ENCODE measurements at regions not wholly inside any gene's neighbourhood (a gene's known extent, or its start where the extent isn't known, plus 50 kb on each side); places are given as distances from the start of the nearest gene placed in this dataset.
A peak's percentile ranks its signal among the peaks of the same experiment; 100 is the strongest.
"Not testable (repeated sequence)": the region's sequence is repeated elsewhere in the genome, so short reads cannot be mapped to it uniquely, and the experiment has no call there.

- no peak for DNase-seq
Observed at GRCh38 chr10:125554016-125554703, 128.8 kb downstream of the TEX36 start.

- no peak for DNase-seq
Observed at GRCh38 chr10:125553091-125553490, 129.9 kb downstream of the TEX36 start.

DNA sequence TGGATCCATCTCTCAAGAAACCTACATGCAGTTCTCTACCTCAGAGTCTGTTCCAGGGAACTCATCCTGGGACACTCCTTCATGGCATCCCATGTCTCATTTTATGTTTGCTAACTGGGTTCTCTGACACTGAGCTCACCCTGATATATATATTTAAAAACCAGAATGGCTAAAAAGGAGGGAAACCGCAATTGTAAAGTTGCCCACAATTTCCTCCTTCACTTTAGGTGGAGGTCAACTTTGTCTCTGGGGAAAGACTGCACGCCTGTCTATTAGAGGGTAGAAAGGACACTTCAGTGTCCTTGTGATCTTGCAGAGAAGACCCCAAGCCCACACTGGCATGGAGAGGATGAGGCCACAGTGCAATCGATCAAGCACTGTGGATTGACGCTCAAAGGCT, 131.7 kb downstream of the TEX36 start:
- no peak for DNase-seq

DNA sequence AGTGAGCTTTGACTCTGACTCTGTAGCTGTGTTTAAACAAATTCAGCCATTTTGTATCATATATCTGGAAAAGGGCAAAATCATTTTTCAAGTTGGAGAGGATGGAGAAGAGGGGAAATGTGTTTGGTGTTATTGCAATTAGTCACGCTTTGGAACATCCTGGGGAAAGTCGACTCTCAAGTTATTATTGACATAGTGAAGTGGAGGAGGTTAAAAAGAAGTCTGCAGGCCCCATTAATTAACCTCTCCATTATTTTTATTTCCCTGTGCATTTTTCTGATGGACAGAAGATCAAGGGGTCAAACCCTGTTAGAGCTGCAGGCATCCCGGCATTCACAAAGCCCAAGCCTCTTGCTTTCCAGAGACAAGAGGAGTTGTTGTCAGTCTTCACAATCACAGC, 132.6 kb downstream of the TEX36 start:
- DNase-seq, result no peak

DNA sequence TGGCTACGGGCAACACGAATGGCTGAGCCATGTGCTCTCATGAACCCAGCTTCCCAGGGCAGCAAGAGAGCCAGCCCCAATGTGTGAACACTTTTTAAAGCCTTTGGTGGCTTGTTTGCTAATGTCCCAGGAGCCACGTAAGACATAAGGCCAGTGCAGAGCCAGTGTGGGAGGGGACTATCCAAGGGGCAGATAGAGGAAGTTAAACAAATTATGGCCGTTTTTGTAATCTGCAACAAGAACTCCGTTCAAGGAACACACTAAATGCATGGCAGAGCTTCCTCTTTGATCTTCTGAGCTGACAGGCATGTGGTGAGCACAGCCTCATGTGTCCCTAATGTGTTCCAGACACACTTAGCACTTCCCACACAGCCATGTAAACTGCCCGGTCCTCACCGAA, 133.3 kb downstream of the TEX36 start:
- DNase-seq, result no peak

- no peak for DNase-seq
Observed at GRCh38 chr10:125548878-125549277, 134.1 kb downstream of the TEX36 start.

DNA sequence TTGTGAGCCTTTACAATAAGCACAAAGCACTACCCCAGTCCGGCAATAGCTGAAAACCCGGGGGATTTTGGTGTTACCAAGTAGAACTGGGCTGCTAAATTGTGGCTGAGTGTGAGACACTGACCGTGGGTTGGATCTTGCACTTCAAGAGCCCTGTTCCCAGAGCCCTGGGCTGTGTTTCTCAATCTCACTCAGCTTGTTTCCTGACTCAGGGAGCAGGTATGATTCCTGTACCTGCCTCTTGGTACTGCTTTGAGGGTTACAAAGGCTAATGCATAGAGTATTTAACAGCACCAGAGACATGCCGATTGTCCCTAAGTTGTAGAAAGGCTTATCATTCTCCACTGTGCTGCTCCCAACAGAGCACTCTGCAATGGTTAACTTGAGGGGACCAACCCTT, 134.6 kb downstream of the TEX36 start:
- DNase-seq, result no peak

- no peak for DNase-seq
Observed at GRCh38 chr10:125547010-125547650, 135.8 kb downstream of the TEX36 start.

DNA sequence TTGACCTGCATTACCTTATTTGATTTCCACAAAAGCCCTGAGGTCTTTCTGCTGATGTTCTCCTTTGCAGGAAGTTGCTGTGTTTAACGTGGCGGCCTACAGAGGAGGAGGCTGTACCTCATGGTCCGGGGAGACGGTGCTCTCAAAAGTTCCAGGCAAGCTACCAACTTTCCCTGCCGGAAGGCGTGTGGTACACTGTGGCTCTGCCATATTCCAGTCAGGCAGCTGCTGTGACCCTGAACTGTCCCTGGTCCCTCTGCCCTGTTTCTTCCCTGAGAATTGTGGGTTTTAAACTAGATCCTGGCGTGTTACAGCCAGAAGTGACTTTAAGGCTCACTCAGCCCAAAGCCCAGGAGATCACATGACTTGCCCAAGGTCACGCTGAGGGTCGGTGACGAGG, 139.2 kb downstream of the TEX36 start:
- no peak for DNase-seq

DNA sequence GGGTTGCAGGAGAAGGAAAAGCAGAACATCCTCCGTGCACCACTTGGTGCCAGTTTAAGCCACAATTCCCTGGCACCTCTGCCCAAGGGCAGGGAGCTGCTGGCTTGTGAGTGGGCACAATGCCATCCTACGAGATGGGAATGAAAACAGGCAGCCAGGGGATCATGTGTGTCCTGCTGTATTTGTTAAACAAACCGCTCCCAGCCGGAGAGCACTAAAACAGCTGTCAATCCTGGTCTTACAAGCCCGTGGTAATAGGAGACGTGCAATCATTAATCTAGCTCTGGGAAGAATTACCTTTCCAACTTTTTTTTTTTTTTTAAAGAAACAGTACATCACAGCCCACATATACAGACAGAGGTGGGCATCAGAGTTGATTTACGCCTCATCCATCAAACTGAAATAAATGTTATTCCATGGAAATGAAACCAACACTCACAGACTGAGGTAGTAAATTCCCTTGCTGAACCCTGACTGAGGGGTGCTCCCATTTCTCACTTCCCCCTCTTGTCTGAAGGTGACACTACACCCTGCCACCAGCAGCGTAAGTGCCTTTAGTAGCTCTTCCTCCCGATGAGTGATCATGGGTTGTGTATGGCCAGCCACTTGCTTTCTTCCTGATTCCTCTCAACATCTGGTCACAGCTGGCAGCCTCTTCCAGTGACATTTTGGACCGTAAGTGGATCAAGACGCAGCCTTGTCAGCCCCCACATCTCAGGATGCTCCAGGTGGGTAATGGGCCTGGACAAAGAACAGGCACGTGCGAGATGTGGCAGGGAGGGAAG, 143.8 kb downstream of the TEX36 start:
- DNase-seq, result no peak

DNA sequence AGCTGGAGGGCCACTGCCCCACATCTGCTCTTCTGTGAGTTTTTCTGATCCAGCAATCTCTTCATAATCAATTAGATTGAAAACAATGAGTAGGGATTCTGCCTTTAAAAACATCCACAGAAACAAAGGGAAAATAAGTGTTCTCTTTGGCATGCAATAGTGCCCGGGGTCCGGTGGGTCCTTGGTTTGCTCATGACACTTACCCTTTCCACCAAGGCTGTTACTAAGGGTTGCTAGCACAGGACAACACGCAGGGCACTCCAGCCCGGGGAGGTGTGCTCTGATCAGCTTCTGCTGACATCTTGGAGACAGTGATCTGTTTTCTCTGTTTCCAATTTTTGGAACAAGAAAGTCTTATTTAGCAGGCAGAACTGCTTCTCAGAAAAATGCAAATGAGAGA, 146.7 kb downstream of the TEX36 start:
- no peak for DNase-seq

GRCh38 chr10:125535559-125535958, 147.4 kb downstream of the TEX36 start:
- no peak for DNase-seq

DNA sequence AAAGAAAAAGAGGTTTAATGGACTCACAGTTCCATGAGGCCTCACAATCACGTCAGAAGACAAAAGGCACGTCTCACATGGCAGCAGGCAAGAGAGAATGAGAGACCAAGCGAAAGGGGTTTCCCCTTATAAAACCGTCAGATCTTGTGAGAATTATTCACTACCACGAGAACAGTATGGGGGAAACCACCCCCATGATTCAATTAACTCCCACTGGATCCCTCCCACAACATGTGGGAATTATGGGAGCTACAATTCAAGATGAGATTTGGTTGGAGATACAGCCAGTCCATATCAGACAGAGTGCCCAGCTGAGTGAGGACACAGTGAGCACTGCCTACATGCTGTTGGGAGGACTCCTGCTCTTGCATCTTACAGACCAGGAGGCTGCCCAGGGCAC, 148.4 kb downstream of the TEX36 start:
- no peak for DNase-seq

DNA sequence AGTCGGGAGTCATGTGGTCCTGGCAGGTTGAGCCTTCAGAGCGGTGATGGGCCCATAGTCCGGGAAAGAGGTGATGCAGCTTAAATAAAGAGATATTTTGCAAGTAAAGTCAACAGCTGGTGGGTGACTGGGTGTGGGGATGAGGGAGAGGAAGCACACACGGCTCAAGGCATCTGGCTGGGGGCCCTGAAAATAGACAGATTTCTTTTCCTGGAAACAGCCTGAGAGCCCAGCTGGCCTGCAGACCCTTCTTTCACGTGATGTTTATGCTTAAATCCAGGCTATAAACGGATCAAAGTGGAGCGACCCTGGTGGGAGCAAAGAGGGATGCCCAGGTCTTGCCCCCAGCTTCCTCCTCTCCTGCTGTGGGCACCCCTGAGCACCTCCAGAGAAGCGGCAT, 149.1 kb downstream of the TEX36 start:
- DNase-seq, result no peak

DNA sequence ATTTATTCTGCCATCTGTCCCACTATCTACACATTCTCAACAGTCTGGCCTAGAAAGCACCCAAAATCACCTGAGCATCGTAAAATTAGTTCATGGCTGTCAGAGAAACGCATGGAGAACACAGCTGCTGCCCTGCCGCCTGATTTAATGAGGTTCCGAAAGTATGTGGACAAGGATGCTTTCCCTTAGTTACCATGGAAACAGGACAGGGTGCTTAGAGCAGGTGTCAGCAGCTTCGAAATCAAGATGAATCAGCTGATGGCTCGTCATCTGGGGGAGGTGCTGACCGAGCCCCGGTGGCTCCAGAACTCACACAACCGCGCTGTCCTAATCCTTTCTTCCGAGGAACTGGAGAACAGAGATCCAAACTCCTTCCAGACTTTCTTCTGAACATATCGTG, 151.5 kb downstream of the TEX36 start:
- DNase-seq, result no peak

- no peak for DNase-seq
Observed at GRCh38 chr10:125523347-125523746, 159.6 kb downstream of the TEX36 start.

GRCh38 chr10:125521721-125522680, 161.0 kb downstream of the TEX36 start:
- peak; percentile 21 to 25 for DNase-seq

- DNase-seq, result no peak
Observed at GRCh38 chr10:125520968-125521367, 162.0 kb downstream of the TEX36 start.

- not testable (repeated sequence) for DNase-seq
Observed at GRCh38 chr10:125518397-125518796, 164.6 kb downstream of the TEX36 start.

DNA sequence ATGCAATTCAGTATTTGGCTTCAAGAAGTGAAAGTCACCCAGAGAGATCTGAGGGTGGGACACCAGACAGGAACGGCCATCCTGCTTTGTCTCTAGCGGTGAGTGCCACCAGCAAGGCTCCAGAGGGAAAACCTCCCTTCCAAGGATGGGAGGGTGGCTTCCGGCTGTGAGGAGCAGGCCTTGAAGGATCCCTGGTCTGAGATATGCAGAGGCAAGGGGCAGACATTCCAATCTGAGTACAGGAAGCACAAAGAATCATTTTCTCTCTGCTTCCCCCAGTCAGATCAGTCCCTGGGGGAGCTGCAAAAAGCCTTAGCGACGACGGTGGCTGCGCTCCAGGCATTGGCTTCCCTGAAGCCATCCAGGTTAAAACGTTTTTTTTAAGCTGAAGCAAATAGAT, 167.4 kb downstream of the TEX36 start:
- no peak for DNase-seq

DNA sequence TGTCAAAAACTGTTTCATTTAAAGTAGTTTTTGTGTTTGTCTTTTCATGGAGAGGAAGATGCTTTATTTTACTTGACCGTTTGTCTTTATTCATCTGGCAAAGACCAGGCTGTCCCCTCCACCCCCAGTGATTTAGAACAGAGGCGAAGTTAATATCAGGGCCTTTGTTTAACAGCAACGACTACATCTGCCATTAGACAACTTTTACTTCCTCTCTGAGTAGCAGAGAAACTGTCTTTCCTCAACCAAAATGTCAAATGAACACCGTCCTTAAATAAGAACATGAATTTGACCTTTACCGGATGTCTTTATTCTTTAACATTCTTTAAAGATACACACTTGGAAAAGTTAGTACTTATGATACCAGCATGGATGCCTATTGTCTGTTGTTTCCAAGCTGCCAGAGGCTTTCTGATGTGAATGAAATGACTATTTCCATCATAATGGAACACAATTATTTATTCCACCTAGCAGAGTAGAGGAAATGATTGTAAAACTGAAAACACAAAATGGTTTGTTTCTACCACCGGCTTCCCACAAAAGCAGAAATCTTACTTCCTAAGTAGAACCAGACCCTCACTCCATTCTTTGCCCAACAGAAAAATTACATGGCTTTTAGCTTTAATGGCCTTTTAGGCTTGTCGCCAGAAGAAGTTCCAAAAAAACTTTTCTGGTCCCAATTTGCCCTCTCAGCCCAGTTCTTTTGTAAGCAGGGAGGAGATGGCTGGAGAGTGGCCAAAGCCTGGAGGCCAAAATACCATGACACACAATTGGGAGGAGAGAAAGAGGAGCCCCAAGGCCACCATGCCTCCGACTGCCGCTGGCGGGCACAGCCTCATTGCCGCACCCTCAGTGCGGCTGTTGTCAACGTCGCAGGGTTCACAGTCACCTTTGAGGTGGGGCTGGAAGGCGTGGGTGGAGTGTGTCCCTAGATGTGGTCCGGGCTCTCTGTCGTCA, 168.5 kb downstream of the TEX36 start:
- DNase-seq, result no peak
